ENCODE measurements at regions not wholly inside any gene's neighbourhood (a gene's known extent, or its start where the extent isn't known, plus 50 kb on each side); places are given as distances from the start of the nearest gene placed in this dataset.

- no peak for TF ChIP-seq CTCF (IDR thresholded peaks at IDR 0.05)
- no peak for TF ChIP-seq PRDM15 (CRISPR knock-in tag; IDR thresholded peaks at IDR 0.05)
- no peak for TF ChIP-seq E2F4 (CRISPR knock-in tag; IDR thresholded peaks at IDR 0.05; ENCODE audit: borderline replicate concordance, low read depth)
- no peak for TF ChIP-seq NFE2L1 (CRISPR knock-in tag; IDR thresholded peaks at IDR 0.05)
- TF ChIP-seq HMGXB4 (CRISPR knock-in tag; IDR thresholded peaks at IDR 0.05), result no peak
- no peak for TF ChIP-seq ELF4 (CRISPR knock-in tag; IDR thresholded peaks at IDR 0.05; ENCODE audit: low read depth)
- no peak for TF ChIP-seq ZMAT4 (CRISPR knock-in tag; IDR thresholded peaks at IDR 0.05)
- TF ChIP-seq E2F1 (CRISPR knock-in tag; IDR thresholded peaks at IDR 0.05), result no peak
- no peak for TF ChIP-seq SP1 (CRISPR knock-in tag; conservative IDR thresholded peaks at IDR 0.05)
- no peak for TF ChIP-seq MYBL2 (CRISPR knock-in tag; IDR thresholded peaks at IDR 0.05)
- no peak for TF ChIP-seq FOXK1 (CRISPR knock-in tag; IDR thresholded peaks at IDR 0.05)
- TF ChIP-seq MAX (CRISPR knock-in tag; IDR thresholded peaks at IDR 0.05), result no peak
- no peak for TF ChIP-seq MXD4 (CRISPR knock-in tag; IDR thresholded peaks at IDR 0.05; ENCODE audit: borderline replicate concordance)
Observed at GRCh38 chrX:28124416-28124815, 143.2 kb upstream of the DCAF8L1 start.
